Cardiac septum (tissue), 1 donor: ENCODE measurements at regions not wholly inside any gene's neighbourhood (a gene's known extent, or its start where the extent isn't known, plus 50 kb on each side); places are given as distances from the start of the nearest gene placed in this dataset.
"Not testable (repeated sequence)": the region's sequence is repeated elsewhere in the genome, so short reads cannot be mapped to it uniquely, and the experiment has no call there.

Experiments used
- DNase-seq: peaks from one replicate; pipeline ENCODE4 v3.0.0-alpha.2; 2020; ENCODE audit warnings: low spot score
- intact Hi-C: fragments of 100-400 bp; cut with DNase I; formaldehyde crosslinking; loops from one replicate; pipeline ENCODE4 v1.14.0; 2022
- donor health status: DM: no; HTN: no; CAD: no.

- DNase-seq = no peak
- intact Hi-C loops = no loop called here
Observed at GRCh38 chr16:88128556-88128955, 177.3 kb downstream of the BANP start.

- DNase-seq, intact Hi-C loops: not testable (repeated sequence)
Observed at GRCh38 chr16:88129133-88129532, 177.9 kb downstream of the BANP start.

- no peak for DNase-seq
Observed at GRCh38 chr16:88130016-88130415, 178.8 kb downstream of the BANP start.

GRCh38 chr16:88130681-88131080, 179.4 kb downstream of the BANP start:
- intact Hi-C loops = no loop called here
- DNase-seq = no peak

More at GRCh38 chr16:88130016-88130415, 178.8 kb downstream of the BANP start:
- intact Hi-C loops = no loop called here

GRCh38 chr16:88131256-88131655, 180.0 kb downstream of the BANP start:
- intact Hi-C loops = no loop called here
- DNase-seq = no peak

GRCh38 chr16:88131966-88132365, 180.7 kb downstream of the BANP start:
- no peak for DNase-seq
- intact Hi-C loops = no loop called here

GRCh38 chr16:88132836-88133506, 181.7 kb downstream of the BANP start:
- no peak for DNase-seq
- intact Hi-C loops = no loop called here

GRCh38 chr16:88133507-88133843, 182.2 kb downstream of the BANP start:
- intact Hi-C loops = no loop called here
- DNase-seq = no peak

GRCh38 chr16:88134172-88134898, 183.1 kb downstream of the BANP start:
- DNase-seq, intact Hi-C loops: not testable (repeated sequence)

- intact Hi-C loops, DNase-seq: not testable (repeated sequence)
Observed at GRCh38 chr16:88134899-88135682, 183.9 kb downstream of the BANP start.

GRCh38 chr16:88136211-88136713, 185.0 kb downstream of the BANP start:
- DNase-seq, intact Hi-C loops: not testable (repeated sequence)

GRCh38 chr16:88136939-88137338, 185.7 kb downstream of the BANP start:
- intact Hi-C loops, DNase-seq: not testable (repeated sequence)

- intact Hi-C loops, DNase-seq: not testable (repeated sequence)
Observed at GRCh38 chr16:88139141-88139540, 187.9 kb downstream of the BANP start.

- intact Hi-C loops, DNase-seq: not testable (repeated sequence)
Observed at GRCh38 chr16:88140195-88140594, 189.0 kb downstream of the BANP start.

GRCh38 chr16:88141580-88141979, 190.3 kb downstream of the BANP start:
- no peak for DNase-seq
- intact Hi-C loops = no loop called here

GRCh38 chr16:88142056-88142935, 191.1 kb downstream of the BANP start:
- DNase-seq, intact Hi-C loops: not testable (repeated sequence)

GRCh38 chr16:88143122-88144027, 192.1 kb downstream of the BANP start:
- DNase-seq, intact Hi-C loops: not testable (repeated sequence)

- intact Hi-C loops = no loop called here
- DNase-seq = no peak
Observed at GRCh38 chr16:88144028-88144511, 192.8 kb downstream of the BANP start.
